ACC112 (cell line): ENCODE measurements at regions not wholly inside any gene's neighbourhood (a gene's known extent, or its start where the extent isn't known, plus 50 kb on each side); places are given as distances from the start of the nearest gene placed in this dataset.

ENCODE experiments used
- H2AFZ ChIP-seq: fragments of 200-600 bp; sonication (generic); one replicate; pipeline ENCODE4 v1.6.0; 2017; ENCODE audit warnings: antibody characterized with exemption, low read length; ENCODE audit not compliant: unreplicated experiment
- H3K27ac ChIP-seq: fragments of 200-600 bp; sonication (generic); 2 replicates; pipeline ENCODE4 v1.5.1; 2014; ENCODE audit warnings: low read depth, mild to moderate bottlenecking, antibody characterized with exemption, low read length, moderate library complexity
- H3K27me3 ChIP-seq: fragments of 200-600 bp; sonication (generic); 2 replicates; pipeline ENCODE4 v1.6.1; 2014; ENCODE audit warnings: mild to moderate bottlenecking, antibody characterized with exemption, low read length, moderate library complexity, mixed read lengths; ENCODE audit not compliant: insufficient read depth
- H3K36me3 ChIP-seq: fragments of 200-600 bp; sonication (generic); 2 replicates; pipeline ENCODE4 v1.6.1; 2016; ENCODE audit warnings: mild to moderate bottlenecking, antibody characterized with exemption, low read length, moderate library complexity, mixed read lengths; ENCODE audit not compliant: insufficient read depth
- H3K4me1 ChIP-seq: fragments of 200-600 bp; sonication (generic); one replicate; pipeline ENCODE4 v1.6.1; 2016; ENCODE audit warnings: low read length, mixed read lengths; ENCODE audit not compliant: insufficient read depth, unreplicated experiment, control insufficient read depth
- H3K4me3 ChIP-seq: fragments of 200-600 bp; sonication (generic); 2 replicates; pipeline ENCODE4 v1.5.1; 2014; ENCODE audit warnings: mild to moderate bottlenecking, low read depth, low read length
- H3K79me2 ChIP-seq: fragments of 200-600 bp; sonication (generic); one replicate; pipeline ENCODE4 v1.6.0; 2016; ENCODE audit warnings: low read length; ENCODE audit not compliant: control insufficient read depth, unreplicated experiment, insufficient read depth

DNA sequence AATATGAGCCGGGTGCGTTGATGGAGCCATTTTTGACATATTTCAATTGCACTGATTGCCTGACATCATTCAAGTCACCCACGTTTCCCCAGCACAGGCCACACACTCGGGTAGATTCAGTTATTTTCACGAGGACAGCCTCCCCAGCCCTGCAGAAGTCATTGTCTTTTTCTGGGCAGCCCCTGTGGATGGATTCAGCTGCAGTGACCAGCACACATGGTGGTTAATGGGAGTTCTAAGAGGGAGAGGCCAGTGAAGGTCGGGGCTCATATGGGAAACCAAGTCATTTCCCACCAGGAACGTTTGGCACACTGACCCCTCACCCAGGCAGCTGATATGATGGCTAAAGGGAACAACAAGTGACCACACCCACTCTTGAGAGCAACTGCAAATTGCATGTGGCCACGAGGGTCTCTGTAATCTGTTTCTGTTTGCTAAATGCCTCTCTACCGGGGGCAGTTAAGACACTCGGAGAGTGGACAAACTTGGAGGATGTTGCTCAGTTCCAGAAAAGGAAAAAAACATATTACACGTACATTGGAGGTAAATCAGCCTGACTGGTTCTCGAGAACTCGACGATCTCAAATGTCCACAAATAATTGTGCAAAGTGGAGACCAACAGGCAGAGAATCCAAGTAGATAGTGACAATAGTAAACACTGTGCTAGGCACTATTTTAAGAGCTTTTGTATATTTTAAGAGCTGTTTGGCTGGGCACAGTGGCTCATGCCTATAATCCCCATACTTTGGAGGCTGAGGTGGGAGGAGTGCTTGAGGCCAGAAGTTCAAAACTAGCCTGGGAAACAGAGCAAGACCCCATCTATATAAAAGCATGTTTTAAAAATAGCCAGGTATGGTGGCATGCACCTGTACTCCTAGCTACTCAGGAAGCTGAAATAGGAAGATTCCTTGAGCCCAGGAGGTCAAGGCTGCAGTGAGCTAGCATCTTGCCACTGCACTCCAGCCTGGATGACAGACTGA, 167.2 kb upstream of the IRF2BP2 start:
- H3K27ac ChIP-seq = no peak overlapping the region
- H3K4me1 ChIP-seq = peaks cover 5% of the 10 kb centered on the region
- no peaks in the 10 kb centered on the region for H3K36me3 ChIP-seq
- no peaks in the 10 kb centered on the region for H3K79me2 ChIP-seq
- peaks cover 58% of the 10 kb centered on the region for H3K27me3 ChIP-seq
- no peak overlapping the region for H3K4me3 ChIP-seq
- H2AFZ ChIP-seq = no peak overlapping the region

GRCh38 chr1:234776256-234776875, 166.4 kb upstream of the IRF2BP2 start:
- Histone ChIP-seq H3K4me3 (no peak overlapping the region), H3K4me1 (peaks cover 13% of the 10 kb centered on the region), H3K27me3 (peaks cover 50% of the 10 kb centered on the region), H3K79me2 (no peaks in the 10 kb centered on the region), H3K36me3 (no peaks in the 10 kb centered on the region), H3K27ac (no peak overlapping the region), H2AFZ (no peak overlapping the region)

DNA sequence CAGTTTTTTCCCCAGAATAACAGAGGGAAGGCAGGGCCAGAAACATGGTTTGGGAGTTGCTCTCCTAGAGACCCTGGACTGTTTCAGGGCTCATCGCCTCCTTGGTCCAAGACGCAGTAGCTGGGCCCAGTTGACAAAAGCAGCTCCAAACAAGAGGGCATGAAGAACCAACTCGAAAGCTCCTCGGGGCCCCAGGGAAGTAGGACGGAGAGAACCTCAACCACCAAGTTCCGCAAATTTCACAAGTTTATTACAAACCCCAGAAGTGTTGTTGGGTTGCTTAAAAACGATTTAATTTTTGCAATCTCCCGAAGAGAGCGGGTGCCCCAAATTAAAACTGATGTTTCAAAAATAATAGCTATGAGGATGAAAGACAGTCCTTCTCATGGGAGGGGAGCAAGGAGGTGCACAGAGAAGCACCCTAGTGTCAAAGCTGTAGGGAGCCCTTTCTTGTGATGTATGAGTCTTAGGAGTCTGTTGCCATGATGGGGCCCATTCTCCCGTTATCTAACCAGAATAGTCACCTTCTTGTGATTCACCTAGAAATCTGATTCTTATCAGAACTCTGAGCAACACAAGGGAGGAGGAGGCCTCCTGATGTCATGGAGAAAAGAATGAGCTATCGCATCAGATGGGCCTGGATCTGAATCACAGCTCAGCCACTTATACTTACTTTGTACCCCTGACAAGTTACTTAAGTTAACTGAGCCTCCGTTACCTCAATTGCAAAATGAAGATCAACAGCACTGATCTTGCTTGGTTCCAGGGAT, 165.7 kb upstream of the IRF2BP2 start:
- Histone ChIP-seq H3K36me3 (no peaks in the 10 kb centered on the region), H3K4me1 (peaks cover 15% of the 10 kb centered on the region), H3K4me3 (no peak overlapping the region), H3K79me2 (no peaks in the 10 kb centered on the region), H3K27ac (no peak overlapping the region), H2AFZ (no peak overlapping the region), H3K27me3 (peaks cover 43% of the 10 kb centered on the region)

- Histone ChIP-seq H3K36me3 (no peaks in the 10 kb centered on the region), H3K79me2 (no peaks in the 10 kb centered on the region), H2AFZ (no peak overlapping the region)
These were observed 165.0 kb upstream of the IRF2BP2 start for GRCh38 chr1:234774971-234775370.

DNA sequence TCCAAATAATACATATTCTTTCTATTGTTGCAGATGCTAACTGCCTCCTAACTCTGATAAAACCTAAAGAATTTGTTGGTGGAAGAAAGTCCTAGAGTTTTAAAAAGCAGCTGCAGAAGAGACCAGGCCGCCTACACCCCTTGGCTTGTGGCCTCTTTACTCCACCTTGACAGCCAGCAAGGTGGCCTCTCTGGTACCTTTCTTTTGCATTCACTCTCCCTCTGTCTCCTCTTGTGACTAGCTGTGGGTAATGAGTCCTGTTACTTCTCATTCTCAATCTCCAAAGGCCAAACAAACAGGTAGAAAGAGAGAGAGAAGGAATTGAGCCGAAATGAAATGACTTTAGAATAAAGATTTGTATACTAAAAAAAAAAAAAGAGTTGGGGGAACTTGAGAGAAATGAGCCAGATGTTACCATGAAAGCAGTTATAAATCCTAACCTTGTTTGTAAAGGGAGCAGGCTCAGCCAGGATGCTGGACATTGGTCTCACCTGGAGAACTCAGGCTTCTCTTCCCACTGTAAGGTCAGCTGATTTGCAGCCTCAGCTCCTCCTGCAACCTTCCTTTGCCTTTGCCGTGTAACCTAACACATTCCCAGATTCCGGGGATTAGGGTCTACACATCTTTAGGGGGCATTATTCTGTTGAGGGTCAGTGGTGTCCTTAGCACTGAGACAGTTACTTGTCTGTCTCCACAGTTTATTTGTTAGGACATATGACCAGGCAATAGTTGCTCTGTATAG, 164.1 kb upstream of the IRF2BP2 start:
- no peaks in the 10 kb centered on the region for H3K79me2 ChIP-seq
- H3K27me3 ChIP-seq = peaks cover 29% of the 10 kb centered on the region
- H3K36me3 ChIP-seq = no peaks in the 10 kb centered on the region
- peaks cover 15% of the 10 kb centered on the region for H3K4me1 ChIP-seq
- no peak overlapping the region for H3K27ac ChIP-seq
- H2AFZ ChIP-seq = no peak overlapping the region
- H3K4me3 ChIP-seq = no peak overlapping the region

More at GRCh38 chr1:234774971-234775370, 165.0 kb upstream of the IRF2BP2 start:
- H3K4me3 ChIP-seq = no peak overlapping the region
- no peak overlapping the region for H3K27ac ChIP-seq
- peaks cover 36% of the 10 kb centered on the region for H3K27me3 ChIP-seq
- H3K4me1 ChIP-seq = peaks cover 15% of the 10 kb centered on the region

- peaks cover 14% of the 10 kb centered on the region for H3K27me3 ChIP-seq
- peak overlapping the region; percentile 86 for H3K27ac ChIP-seq
- H3K36me3 ChIP-seq = no peaks in the 10 kb centered on the region
- H3K79me2 ChIP-seq = no peaks in the 10 kb centered on the region
- no peak overlapping the region for H2AFZ ChIP-seq
- H3K4me3 ChIP-seq = 0 out of 2 replicates have a peak overlapping the region, but pooled peaks have one; percentile 4
- H3K4me1 ChIP-seq = peaks cover 15% of the 10 kb centered on the region
These were observed 162.6 kb upstream of the IRF2BP2 start for GRCh38 chr1:234772345-234773147.

- Histone ChIP-seq H3K79me2 (no peaks in the 10 kb centered on the region), H3K4me1 (peaks cover 15% of the 10 kb centered on the region), H2AFZ (no peak overlapping the region), H3K4me3 (no peak overlapping the region), H3K36me3 (no peaks in the 10 kb centered on the region), H3K27ac (peak overlapping the region; percentile 58), H3K27me3 (peaks cover 6% of the 10 kb centered on the region)
These were observed 161.8 kb upstream of the IRF2BP2 start for GRCh38 chr1:234771642-234772344.

GRCh38 chr1:234770924-234771540, 161.1 kb upstream of the IRF2BP2 start:
- no peaks in the 10 kb centered on the region for H3K79me2 ChIP-seq
- H3K4me3 ChIP-seq = no peak overlapping the region
- no peak overlapping the region for H2AFZ ChIP-seq
- no peaks in the 10 kb centered on the region for H3K27me3 ChIP-seq
- no peaks in the 10 kb centered on the region for H3K36me3 ChIP-seq
- H3K4me1 ChIP-seq = peaks cover 15% of the 10 kb centered on the region
- H3K27ac ChIP-seq = no peak overlapping the region
